GM21423 (cell line): ENCODE measurements at regions not wholly inside any gene's neighbourhood (a gene's known extent, or its start where the extent isn't known, plus 50 kb on each side); places are given as distances from the start of the nearest gene placed in this dataset.

Experiments
- ATAC-seq: cut with Tn5 transposase; IDR thresholded peaks from one replicate; pipeline ENCODE4 v1.9.1; 2021; ENCODE audit warnings: mild to moderate bottlenecking, moderate library complexity; ENCODE audit not compliant: unreplicated experiment

GRCh38 chr5:8234179-8234770 lies 365.3 kb downstream of the MTRR start:
- no peak for ATAC-seq

GRCh38 chr5:8238080-8238479 lies 369.1 kb downstream of the MTRR start:
- no peak for ATAC-seq

DNA sequence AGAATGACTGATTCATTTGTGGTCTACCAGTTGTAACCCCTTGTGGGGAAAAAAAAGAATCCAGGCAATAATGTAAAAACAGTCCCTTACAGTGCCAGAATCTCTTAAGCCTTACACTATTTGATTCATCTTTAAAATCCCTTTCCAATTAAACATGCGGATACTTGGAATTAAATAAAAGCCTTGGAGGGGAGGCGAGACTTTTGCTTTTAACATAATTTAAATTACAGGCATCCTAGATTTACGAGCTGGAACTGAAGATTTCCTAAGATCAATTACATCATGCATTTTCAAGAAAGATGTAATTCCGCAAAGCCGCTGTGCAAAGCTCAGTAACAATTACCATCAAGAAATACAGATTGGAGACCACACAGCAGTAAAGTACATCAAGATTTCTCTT lies 370.2 kb downstream of the MTRR start:
- no peak for ATAC-seq

- no peak for ATAC-seq
These were observed 370.7 kb downstream of the MTRR start for GRCh38 chr5:8239646-8240045.

GRCh38 chr5:8241076-8241475 lies 372.1 kb downstream of the MTRR start:
- no peak for ATAC-seq

GRCh38 chr5:8241558-8241957 lies 372.6 kb downstream of the MTRR start:
- no peak for ATAC-seq

- no peak for ATAC-seq
These were observed 378.3 kb downstream of the MTRR start for GRCh38 chr5:8247049-8247899.

- no peak for ATAC-seq
These were observed 384.4 kb downstream of the MTRR start for GRCh38 chr5:8253376-8253775.

- no peak for ATAC-seq
These were observed 385.7 kb downstream of the MTRR start for GRCh38 chr5:8254674-8255073.

DNA sequence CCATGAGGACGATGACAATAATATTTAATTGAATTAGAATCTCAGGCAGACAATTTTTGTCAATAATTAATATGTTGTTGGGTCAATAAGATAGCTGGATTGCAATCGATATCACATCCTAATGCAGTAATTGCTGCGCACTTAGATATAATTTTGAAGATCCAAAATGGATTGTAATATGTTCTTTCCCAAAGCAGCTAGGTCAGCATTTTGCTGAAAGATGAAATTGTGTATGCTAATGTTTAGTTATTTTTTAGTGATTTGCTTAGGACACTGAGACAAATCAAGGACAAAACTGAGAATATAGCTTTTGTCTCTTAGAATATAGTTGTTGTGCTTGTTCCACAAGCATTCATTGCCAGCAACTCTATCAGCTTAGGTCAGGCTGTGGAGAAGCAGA lies 389.9 kb downstream of the MTRR start:
- ATAC-seq, result no peak

DNA sequence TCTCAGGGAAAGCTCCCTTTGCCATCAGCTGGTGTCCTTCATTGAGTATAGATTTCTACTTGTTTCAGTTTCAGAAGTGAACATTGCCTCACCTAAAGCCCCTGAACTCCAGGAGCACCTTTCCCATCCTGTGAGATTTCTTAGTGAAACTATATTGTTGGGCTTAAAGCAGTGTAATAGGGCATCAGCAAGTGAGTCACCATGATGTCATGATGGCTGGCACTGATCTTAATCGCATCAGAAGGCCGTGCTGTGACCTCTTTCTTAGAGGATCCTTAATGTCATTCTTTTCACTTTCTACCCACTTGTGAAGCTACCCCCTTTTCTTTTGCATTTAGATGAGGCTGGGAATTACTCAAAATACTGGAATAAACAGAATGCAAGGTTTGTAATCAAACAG lies 401.3 kb downstream of the MTRR start:
- no peak for ATAC-seq

DNA sequence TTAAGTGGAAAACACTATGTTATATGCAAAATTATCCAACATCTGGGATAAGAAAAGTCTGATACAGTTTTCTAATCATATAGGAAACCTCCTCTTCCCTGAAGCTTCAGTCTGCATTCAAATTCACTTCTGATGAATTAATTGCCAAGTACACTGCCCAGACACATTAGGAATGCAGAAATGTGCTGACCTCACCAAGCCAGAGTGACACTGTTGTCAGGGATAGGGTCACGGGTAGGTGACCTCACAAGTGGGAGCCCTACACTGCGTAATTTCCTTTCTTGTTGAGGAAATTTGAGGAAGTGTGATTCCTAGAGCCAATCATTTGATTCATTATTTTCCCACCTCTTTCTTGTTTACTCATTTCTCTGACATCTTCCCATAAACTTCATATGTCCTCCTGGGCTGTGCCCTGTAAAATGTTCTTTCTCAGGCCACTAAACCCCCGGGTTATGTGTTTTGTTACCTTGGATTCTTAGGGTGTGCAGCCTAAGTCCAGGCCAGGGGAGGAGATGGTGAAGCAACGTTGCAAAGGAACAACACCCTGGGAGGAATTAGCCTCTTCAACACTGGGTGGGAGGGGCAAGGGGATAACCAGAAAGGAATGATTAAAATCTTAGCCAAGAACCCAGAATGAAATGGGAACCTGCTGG lies 411.9 kb downstream of the MTRR start:
- no peak for ATAC-seq

DNA sequence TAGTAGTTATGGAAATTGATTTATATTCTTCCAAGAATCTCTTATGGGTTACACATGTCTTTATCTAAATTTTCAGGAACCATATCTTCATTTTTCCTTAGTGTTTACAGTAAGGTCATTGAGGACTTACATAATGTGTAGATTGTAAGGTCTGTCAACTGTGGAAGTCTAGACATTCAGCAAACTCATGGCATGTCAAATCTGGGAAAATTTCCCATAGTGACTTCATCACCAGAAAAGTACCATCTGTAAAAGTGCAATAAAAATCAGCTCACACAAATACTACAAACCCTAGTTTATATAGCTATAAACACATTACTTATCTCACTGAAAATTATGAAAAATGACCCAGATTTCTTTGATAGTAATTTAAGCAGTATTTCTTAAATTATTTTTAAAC lies 419.4 kb downstream of the MTRR start:
- ATAC-seq, result no peak

- ATAC-seq, result no peak
These were observed 420.1 kb downstream of the MTRR start for GRCh38 chr5:8288897-8289516.

DNA sequence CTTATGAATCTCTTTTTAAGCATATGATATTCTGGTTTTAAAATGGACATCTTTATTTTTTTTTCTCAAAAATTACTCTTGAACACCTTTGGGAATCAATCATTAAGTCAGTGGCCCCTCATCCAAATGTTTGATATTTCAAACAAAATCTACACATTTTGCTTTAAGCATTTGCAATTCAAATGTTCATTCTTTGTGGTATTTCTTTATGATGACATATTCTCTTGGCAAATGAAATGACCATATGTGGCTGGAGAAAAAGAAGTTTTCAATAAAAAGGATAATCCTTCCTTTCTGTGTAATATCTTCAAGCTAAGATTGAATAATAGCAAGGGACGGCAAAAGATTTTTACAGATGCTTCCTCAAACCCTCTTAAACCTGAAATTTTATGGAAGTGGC lies 420.8 kb downstream of the MTRR start:
- no peak for ATAC-seq

DNA sequence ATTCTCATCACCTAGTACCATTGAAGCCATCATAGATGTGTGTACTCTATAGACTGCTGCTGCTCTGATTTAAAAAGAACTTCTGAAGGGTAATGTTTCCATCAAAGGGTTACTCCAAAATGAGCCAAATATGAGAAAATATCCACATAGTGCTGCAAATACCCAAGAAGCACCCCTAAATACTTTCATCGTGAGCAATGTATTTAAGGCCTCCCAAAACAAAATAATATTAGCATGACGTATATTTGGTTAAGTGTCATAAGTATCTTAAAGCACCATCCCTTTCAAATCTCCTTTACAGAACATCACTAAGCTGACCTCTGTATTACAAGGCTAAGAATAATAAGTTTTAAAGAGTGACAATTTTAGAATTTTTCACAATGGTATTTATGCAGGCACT lies 421.8 kb downstream of the MTRR start:
- ATAC-seq, result no peak

- no peak for ATAC-seq
These were observed 422.7 kb downstream of the MTRR start for GRCh38 chr5:8291641-8292040.

GRCh38 chr5:8295141-8295540 lies 426.2 kb downstream of the MTRR start:
- ATAC-seq, result no peak

GRCh38 chr5:8299716-8300115 lies 430.8 kb downstream of the MTRR start:
- ATAC-seq, result no peak

DNA sequence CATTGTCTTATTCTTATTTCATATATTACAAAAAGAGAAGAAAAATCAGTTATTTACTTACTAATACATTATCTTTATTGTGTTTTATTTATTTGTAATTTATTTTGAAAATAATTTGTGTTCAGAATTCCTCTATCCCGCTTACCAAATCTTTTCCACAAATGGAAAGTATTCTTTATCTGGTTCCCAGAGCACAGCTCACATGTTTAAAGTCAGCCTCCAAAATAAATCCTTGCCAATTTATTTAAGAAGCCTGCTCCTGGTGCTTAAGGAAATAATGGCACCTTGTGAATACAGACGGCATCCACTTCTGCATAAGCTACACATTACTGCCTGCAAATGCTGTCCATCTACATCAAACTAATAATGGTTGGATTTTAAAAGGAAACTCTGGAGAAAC lies 435.4 kb downstream of the MTRR start:
- no peak for ATAC-seq

GRCh38 chr5:8306288-8306896 lies 437.4 kb downstream of the MTRR start:
- no peak for ATAC-seq
